GM18498 (cell line): ENCODE measurements at regions not wholly inside any gene's neighbourhood (a gene's known extent, or its start where the extent isn't known, plus 50 kb on each side); places are given as distances from the start of the nearest gene placed in this dataset.
"Not testable (repeated sequence)": the region's sequence is repeated elsewhere in the genome, so short reads cannot be mapped to it uniquely, and the experiment has no call there.

Experiments used
- ATAC-seq: cut with Tn5 transposase; IDR thresholded peaks from one replicate; pipeline ENCODE4 v1.9.1; 2021; ENCODE audit warnings: mild to moderate bottlenecking, moderate library complexity; ENCODE audit not compliant: unreplicated experiment

GRCh38 chr2:208607694-208608093 lies 201.1 kb downstream of the PTH2R start:
- ATAC-seq, result no peak

GRCh38 chr2:208608122-208608835 lies 201.7 kb downstream of the PTH2R start:
- no peak for ATAC-seq

- no peak for ATAC-seq
Observed at GRCh38 chr2:208609166-208609804, 202.7 kb downstream of the PTH2R start.

GRCh38 chr2:208615675-208616074 lies 209.1 kb downstream of the PTH2R start:
- not testable (repeated sequence) for ATAC-seq

GRCh38 chr2:208618220-208618619 lies 211.6 kb downstream of the PTH2R start:
- ATAC-seq, result no peak

- no peak for ATAC-seq
Observed at GRCh38 chr2:208619993-208620392, 213.4 kb downstream of the PTH2R start.

- no peak for ATAC-seq
Observed at GRCh38 chr2:208620487-208620978, 213.9 kb downstream of the PTH2R start.

- ATAC-seq, result no peak
Observed at GRCh38 chr2:208627110-208627884, 220.7 kb downstream of the PTH2R start.

- no peak for ATAC-seq
Observed at GRCh38 chr2:208627916-208628315, 221.3 kb downstream of the PTH2R start.

GRCh38 chr2:208638059-208638458 lies 231.5 kb downstream of the PTH2R start:
- peak; percentile 71 for ATAC-seq

- ATAC-seq, result no peak
Observed at GRCh38 chr2:208642125-208642779, 235.7 kb downstream of the PTH2R start.

GRCh38 chr2:208643145-208643544 lies 236.6 kb downstream of the PTH2R start:
- ATAC-seq, result no peak

GRCh38 chr2:208645226-208645625 lies 238.6 kb downstream of the PTH2R start:
- peak; percentile 46 for ATAC-seq

- ATAC-seq, result no peak
Observed at GRCh38 chr2:208648368-208648767, 241.8 kb downstream of the PTH2R start.

- ATAC-seq, result no peak
Observed at GRCh38 chr2:208653383-208653782, 246.8 kb downstream of the PTH2R start.

- no peak for ATAC-seq
Observed at GRCh38 chr2:208654056-208654455, 247.5 kb downstream of the PTH2R start.

GRCh38 chr2:208657468-208657867 lies 250.9 kb downstream of the PTH2R start:
- no peak for ATAC-seq

- no peak for ATAC-seq
Observed at GRCh38 chr2:208669394-208669793, 262.8 kb downstream of the PTH2R start.

GRCh38 chr2:208671284-208671683 lies 264.7 kb downstream of the PTH2R start:
- ATAC-seq, result no peak

GRCh38 chr2:208671886-208672680 lies 265.5 kb downstream of the PTH2R start:
- no peak for ATAC-seq
